Activated CD4-positive, alpha-beta T cell treated with anti-CD3 and anti-CD28 coated beads, Interleukin-2, amount 10 ng/mL, durations not matched to agents 7 days and 5 days (primary cell): ENCODE measurements at regions not wholly inside any gene's neighbourhood (a gene's known extent, or its start where the extent isn't known, plus 50 kb on each side); places are given as distances from the start of the nearest gene placed in this dataset.

Experiments
- CTCF ChIA-PET: fragments of 350-600 bp; sonication (Branson Sonifier 250); formaldehyde crosslinking; loops from one replicate; lab custom pipeline; 2021; ENCODE audit warnings: antibody characterized with exemption; lab: Charles Lee
- POLR2A ChIA-PET: fragments of 350-600 bp; sonication (Branson Sonifier 250); formaldehyde crosslinking; loops from one replicate; lab custom pipeline; 2021; ENCODE audit warnings: antibody characterized with exemption; lab: Charles Lee
- DNase-seq: peaks from one replicate; pipeline ENCODE4 v3.0.0-alpha.2; 2020
- H3K27ac Mint-ChIP-seq: one replicate; pipeline ENCODE4 v1.8.0; 2021; ENCODE audit warnings: mild to moderate bottlenecking, moderate library complexity, mixed read lengths
- H3K27me3 Mint-ChIP-seq: one replicate; pipeline ENCODE4 v1.8.0; 2021; ENCODE audit warnings: mixed read lengths
- H3K36me3 Mint-ChIP-seq: one replicate; pipeline ENCODE4 v1.8.0; 2021; ENCODE audit warnings: low read depth, mixed read lengths
- H3K4me1 Mint-ChIP-seq: one replicate; pipeline ENCODE4 v1.8.0; 2021; ENCODE audit warnings: mixed read lengths
- H3K4me3 Mint-ChIP-seq: one replicate; pipeline ENCODE4 v1.8.0; 2021; ENCODE audit warnings: mild to moderate bottlenecking, moderate library complexity, mixed read lengths
- H3K9me3 Mint-ChIP-seq: one replicate; pipeline ENCODE4 v1.8.0; 2021; ENCODE audit warnings: mixed read lengths

DNA sequence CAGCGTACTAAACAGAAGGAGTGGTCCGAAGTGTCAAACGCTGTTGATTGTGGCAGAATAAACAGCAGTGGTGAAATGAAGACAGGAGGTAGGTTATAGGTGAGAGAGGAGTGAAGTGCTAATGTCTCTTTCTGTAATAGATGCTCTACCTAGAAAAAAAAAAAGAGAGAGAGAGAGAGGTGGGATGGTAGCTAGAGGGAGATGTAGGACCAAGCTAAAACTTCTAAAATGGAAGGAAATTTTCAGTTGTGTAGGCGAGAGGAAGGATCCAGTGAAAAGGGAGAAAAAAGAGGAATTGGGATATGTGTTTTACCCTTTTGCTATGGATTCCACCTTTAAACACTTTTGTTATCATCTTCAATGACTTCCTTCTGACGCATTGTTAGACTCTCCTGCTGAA, 126.5 kb upstream of the BMP2 start:
- H3K36me3 Mint-ChIP-seq, result no peaks in the 10 kb centered on the region
- peaks cover 2% of the 10 kb centered on the region for H3K9me3 Mint-ChIP-seq
- H3K27ac Mint-ChIP-seq, result no peak overlapping the region
- no peaks in the 10 kb centered on the region for H3K4me1 Mint-ChIP-seq
- CTCF ChIA-PET, result no interaction called here
- H3K27me3 Mint-ChIP-seq, result no peaks in the 10 kb centered on the region
- H3K4me3 Mint-ChIP-seq, result no peak overlapping the region
- POLR2A ChIA-PET, result no interaction called here
- DNase-seq, result no peak

DNA sequence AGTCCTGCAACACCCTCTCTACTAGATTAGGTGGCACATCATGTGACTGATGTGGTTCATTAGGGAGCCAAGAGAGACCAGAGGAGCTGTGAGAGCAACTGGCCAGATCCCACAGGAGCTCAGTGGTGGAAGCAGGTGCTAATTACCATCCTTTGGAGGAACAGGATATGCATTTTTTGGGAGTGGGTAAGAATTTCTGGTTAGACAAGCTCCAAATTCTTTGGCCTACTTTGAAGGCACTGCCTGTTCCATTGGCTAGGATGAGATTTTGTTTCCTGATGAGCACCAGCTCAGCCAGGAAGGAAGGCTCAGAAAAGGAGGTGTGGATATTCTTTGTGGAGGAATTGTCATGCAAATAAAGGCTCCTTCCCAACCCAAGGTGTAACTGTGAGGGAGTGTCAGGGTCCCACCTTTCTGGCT, 130.3 kb upstream of the BMP2 start:
- no peaks in the 10 kb centered on the region for H3K36me3 Mint-ChIP-seq

DNA sequence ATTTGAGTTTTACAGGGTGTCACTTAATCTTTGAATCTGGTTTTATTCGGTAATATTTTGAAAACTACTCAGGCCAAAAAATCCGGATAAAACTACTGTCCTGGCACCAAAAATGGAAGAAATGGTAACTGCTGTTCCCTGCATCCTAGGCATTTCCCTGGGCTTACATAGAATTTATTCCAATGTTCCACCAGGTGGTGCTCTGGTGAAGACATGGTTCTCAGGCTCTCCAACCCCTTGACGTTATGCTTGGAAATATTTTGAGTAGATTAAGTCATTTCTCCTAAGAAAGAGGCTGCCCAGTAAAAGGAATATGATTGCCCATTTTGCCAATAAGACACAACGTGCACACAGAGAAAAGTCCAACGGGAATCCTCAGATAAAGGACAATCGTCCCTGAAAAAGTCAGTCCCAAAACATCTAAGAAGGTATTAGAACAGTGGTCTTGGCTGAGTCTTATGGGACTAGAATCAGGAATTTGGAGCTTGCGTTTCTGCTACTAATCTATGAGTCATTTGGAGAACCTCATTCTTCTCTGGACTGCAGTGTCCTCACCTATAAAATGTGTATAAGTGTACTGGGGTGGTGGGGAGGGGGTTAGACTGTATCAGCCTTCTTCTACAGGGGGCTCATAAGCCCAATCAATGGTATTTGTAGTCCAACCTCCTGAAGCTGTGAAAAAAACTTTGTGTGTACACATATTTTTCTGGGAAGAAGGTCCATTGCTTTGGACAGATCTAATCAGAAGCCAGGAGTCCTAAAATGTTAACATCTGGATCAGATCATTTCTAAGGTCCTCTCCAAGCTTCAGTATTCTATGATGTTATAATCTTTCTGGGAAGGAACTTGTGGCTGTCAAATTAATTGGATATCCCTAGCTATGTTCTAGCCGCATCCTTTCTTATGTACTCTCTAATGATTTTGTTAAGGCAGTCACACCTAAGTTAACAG, 131.0 kb upstream of the BMP2 start:
- no peaks in the 10 kb centered on the region for H3K27me3 Mint-ChIP-seq
- CTCF ChIA-PET, result no interaction called here

More for the DNA sequence above, 130.3 kb upstream of the BMP2 start:
- CTCF ChIA-PET, result no interaction called here
- H3K4me1 Mint-ChIP-seq, result no peaks in the 10 kb centered on the region
- no peak overlapping the region for H3K27ac Mint-ChIP-seq
- H3K27me3 Mint-ChIP-seq, result no peaks in the 10 kb centered on the region
- H3K9me3 Mint-ChIP-seq, result peaks cover 2% of the 10 kb centered on the region
- H3K4me3 Mint-ChIP-seq, result no peak overlapping the region
- POLR2A ChIA-PET, result no interaction called here
- DNase-seq, result no peak

DNA sequence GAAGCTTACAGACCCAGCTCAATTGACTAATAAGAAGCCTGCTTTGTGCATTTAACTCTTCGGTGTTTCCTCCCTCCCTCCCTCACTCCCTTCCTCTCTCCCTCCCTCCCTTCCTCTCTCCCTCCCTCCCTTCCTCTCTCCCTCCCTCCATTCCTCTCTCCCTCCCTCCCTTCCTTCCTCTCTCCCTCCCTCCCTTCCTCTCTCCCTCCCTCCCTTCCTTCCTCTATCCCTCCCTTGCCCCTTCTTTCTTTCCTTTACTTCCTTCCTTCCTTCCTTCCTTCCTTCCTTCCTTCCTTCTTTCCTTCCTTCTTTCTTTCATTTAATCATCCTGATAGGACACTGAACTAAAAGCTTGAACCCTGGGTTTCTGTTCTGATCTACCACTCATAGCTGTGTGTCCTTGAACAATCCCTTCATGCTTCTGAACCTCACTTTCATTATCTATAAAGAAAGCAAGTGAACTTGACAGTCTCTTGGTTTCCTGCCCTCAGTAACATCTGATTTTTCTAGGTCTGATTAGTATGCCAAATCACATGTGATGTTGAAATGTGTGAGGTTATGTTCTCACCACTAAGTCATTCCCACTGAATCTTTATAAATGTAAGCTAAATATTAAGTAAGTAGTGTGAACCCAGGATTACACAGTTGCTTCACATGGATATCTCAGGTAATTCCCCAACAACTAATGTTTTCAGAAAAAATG, 132.3 kb upstream of the BMP2 start:
- no peaks in the 10 kb centered on the region for H3K4me1 Mint-ChIP-seq
- CTCF ChIA-PET, result no interaction called here
- no peak overlapping the region for H3K4me3 Mint-ChIP-seq

More for the DNA sequence above, 131.0 kb upstream of the BMP2 start:
- H3K36me3 Mint-ChIP-seq, result no peaks in the 10 kb centered on the region
- no peaks in the 10 kb centered on the region for H3K4me1 Mint-ChIP-seq
- H3K4me3 Mint-ChIP-seq, result no peak overlapping the region
- H3K27ac Mint-ChIP-seq, result no peak overlapping the region
- no peak for DNase-seq
- peaks cover 2% of the 10 kb centered on the region for H3K9me3 Mint-ChIP-seq
- POLR2A ChIA-PET, result no interaction called here

DNA sequence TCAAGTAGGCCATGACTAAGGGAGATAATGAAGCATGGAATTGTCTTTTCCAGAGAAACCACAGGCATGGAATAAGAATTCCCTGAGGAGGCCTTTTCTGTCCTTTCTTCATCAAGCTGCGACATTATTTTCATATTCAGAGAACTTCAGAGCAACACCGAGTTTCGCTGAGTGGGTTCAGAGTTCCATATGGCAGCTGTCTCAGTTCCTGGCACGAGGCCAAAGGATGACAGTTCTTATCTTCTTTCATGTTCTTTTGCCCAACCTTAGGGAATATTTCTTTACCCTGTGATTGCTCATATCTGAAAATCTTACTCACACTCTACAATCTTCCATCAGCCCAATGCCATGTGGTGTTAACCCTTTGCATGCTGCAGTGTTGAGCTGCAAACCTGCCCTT, 135.3 kb upstream of the BMP2 start:
- DNase-seq, result no peak
- H3K36me3 Mint-ChIP-seq, result no peaks in the 10 kb centered on the region
- no peaks in the 10 kb centered on the region for H3K9me3 Mint-ChIP-seq
- POLR2A ChIA-PET, result no interaction called here
- H3K27me3 Mint-ChIP-seq, result no peaks in the 10 kb centered on the region
- CTCF ChIA-PET, result no interaction called here
- no peak overlapping the region for H3K27ac Mint-ChIP-seq
- H3K4me1 Mint-ChIP-seq, result no peaks in the 10 kb centered on the region
- no peak overlapping the region for H3K4me3 Mint-ChIP-seq

More for the DNA sequence above, 132.3 kb upstream of the BMP2 start:
- no peaks in the 10 kb centered on the region for H3K27me3 Mint-ChIP-seq
- no peak for DNase-seq
- POLR2A ChIA-PET, result no interaction called here
- no peak overlapping the region for H3K27ac Mint-ChIP-seq
- no peaks in the 10 kb centered on the region for H3K36me3 Mint-ChIP-seq
- H3K9me3 Mint-ChIP-seq, result peaks cover 2% of the 10 kb centered on the region

DNA sequence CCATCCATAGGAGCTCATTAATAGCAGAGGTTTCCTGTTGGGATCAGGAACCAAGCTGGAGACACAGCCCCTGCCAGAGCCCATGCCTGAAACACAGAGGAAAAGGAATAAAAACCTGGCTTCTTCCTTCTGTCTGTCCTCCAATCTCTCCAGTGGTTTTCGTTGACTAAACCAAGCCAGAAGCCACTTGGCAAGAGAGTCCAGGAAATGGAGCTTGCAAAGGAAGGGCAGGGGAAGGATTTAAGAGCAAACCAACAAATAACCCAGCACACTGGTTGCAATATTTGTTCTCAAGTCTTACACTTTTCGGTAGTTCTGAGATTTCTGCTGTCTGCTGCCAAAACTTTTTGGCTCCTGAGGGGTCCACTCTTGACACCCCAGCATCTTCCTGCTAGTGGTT, 137.0 kb upstream of the BMP2 start:
- DNase-seq, result no peak
- CTCF ChIA-PET, result no interaction called here
- Mint-ChIP-seq H3K9me3 (no peaks in the 10 kb centered on the region), H3K27me3 (no peaks in the 10 kb centered on the region), H3K4me1 (no peaks in the 10 kb centered on the region), H3K36me3 (no peaks in the 10 kb centered on the region), H3K4me3 (no peak overlapping the region), H3K27ac (no peak overlapping the region)
- POLR2A ChIA-PET, result no interaction called here

DNA sequence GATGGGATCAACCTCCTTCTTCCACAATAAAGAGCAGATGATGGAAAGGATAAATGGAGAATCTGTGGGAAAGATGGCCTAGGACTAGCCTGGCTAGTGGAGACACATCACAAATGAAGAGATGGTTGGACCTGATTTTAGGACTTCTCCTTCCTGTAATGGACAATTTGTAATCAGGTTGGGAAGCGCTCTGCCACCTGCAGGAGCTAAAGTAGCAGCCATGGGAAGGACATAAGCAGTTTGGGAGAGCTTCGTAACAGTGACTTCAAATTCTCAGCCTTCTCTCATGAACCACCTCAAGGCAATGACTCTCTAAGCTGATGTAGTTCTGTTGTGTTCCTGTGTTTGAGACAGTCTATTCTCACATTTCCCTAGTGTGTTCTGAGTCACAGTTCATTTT, 137.9 kb upstream of the BMP2 start:
- Mint-ChIP-seq H3K9me3 (no peaks in the 10 kb centered on the region), H3K4me1 (no peaks in the 10 kb centered on the region), H3K4me3 (no peak overlapping the region), H3K36me3 (no peaks in the 10 kb centered on the region), H3K27me3 (no peaks in the 10 kb centered on the region), H3K27ac (no peak overlapping the region)
- no peak for DNase-seq
- CTCF ChIA-PET, result no interaction called here
- POLR2A ChIA-PET, result no interaction called here

DNA sequence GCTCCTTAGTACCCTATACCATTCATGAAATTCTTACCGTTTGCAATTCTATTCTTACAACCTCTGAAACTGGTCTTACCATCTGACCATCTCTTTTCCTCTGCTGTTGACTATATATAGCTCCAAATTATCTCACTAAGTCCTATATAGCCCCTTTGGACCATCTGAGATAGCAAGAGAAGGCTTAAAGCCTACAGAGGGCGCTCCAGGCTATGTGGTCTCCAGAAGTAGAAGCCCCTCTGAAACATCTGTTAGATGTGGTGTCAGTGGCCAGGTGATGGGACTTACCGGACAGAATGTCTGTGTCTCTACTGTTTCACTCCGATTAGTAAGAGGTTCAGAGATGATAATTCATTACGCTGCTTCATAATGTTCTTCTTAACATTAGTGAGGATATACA, 140.7 kb upstream of the BMP2 start:
- no peaks in the 10 kb centered on the region for H3K4me1 Mint-ChIP-seq
- H3K27ac Mint-ChIP-seq, result no peak overlapping the region
- H3K4me3 Mint-ChIP-seq, result no peak overlapping the region
- ChIA-PET CTCF (no interaction called here), POLR2A (no interaction called here)
- no peaks in the 10 kb centered on the region for H3K36me3 Mint-ChIP-seq
- no peaks in the 10 kb centered on the region for H3K27me3 Mint-ChIP-seq
- DNase-seq, result no peak
- H3K9me3 Mint-ChIP-seq, result no peaks in the 10 kb centered on the region

DNA sequence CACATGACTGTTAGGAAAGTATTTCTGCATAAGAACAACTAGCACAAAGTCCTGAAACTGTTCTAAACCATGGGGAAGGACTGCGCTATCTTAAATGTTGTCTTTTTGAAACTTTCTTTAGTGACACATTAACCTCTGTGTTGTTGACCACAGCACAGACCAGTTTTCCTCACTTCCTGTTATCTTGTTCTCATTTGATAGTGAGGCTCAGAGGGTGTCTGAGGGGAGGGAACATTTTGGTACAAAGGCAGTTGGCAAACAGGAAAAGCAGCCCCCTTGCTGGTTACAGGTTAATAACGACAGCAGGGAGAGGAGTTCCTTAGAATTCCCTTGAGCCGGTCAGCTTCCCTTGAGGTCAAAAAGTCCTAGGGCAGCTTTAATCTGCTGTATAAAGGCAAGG, 143.5 kb upstream of the BMP2 start:
- Mint-ChIP-seq H3K9me3 (no peaks in the 10 kb centered on the region), H3K27ac (no peak overlapping the region), H3K4me3 (no peak overlapping the region), H3K36me3 (no peaks in the 10 kb centered on the region), H3K4me1 (no peaks in the 10 kb centered on the region), H3K27me3 (no peaks in the 10 kb centered on the region)
- ChIA-PET POLR2A (no interaction called here), CTCF (no interaction called here)
- no peak for DNase-seq

DNA sequence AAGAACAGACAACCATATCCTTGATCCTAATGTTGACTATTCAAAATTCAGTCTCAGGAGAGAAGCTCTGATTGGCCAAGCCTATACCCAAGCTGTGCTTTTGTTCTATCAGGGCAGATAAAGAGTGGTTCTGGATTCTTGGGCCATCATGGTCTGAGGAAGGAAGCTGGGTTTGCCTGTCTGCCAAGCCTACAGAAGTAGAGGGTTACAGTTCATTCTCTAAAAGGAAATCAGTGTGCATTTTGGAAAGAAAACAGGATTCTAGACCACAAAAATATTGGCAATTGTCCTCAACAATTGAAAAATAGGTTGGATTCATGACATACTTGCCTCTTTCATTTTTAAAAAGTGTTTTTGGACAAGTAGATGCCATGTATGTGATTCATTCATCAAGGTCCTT, 145.4 kb upstream of the BMP2 start:
- H3K27ac Mint-ChIP-seq, result no peak overlapping the region
- DNase-seq, result no peak
- H3K9me3 Mint-ChIP-seq, result no peaks in the 10 kb centered on the region
- ChIA-PET CTCF (no interaction called here), POLR2A (no interaction called here)
- H3K4me1 Mint-ChIP-seq, result no peaks in the 10 kb centered on the region
- no peaks in the 10 kb centered on the region for H3K27me3 Mint-ChIP-seq
- no peak overlapping the region for H3K4me3 Mint-ChIP-seq
- no peaks in the 10 kb centered on the region for H3K36me3 Mint-ChIP-seq

DNA sequence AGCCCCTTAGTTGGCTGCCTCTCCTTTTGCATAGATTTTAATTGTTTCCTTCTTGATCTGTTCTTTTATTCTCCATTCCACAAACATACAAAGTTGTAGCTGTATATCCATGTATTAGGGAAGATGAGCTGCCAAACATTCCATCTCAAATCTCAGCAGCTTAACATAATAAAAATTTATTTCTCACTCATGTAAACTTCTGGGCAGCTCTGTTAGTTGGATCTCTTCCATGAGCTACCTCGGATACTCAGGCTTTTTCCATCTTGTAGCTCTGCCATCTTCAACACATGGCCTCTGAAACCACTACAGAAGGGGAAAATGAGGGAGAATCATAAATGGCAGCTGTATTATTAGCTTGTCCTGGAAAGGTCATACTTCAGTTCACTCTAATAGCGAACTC, 149.4 kb upstream of the BMP2 start:
- CTCF ChIA-PET, result no interaction called here
- Mint-ChIP-seq H3K9me3 (no peaks in the 10 kb centered on the region), H3K36me3 (no peaks in the 10 kb centered on the region), H3K4me1 (no peaks in the 10 kb centered on the region), H3K27me3 (no peaks in the 10 kb centered on the region), H3K27ac (no peak overlapping the region), H3K4me3 (no peak overlapping the region)
- DNase-seq, result no peak
- POLR2A ChIA-PET, result no interaction called here

DNA sequence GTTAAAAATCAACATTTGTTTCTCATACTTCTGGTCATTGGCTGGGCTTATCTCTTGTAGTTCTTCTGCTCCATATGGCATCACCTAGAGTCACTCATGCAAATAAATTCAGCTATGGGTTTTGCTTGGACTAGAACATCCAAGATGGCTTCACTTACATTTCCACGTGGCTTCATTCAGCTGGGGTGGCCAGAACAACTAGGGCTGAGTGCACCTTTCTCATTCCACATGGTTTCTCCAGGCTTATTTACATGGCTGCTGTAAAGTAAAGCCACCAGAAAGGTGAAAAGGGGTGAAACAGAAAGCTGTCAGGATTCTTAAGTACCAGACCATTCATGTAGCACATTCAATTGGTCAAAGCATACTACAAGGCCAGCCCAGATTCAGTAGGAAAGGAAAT, 151.1 kb upstream of the BMP2 start:
- POLR2A ChIA-PET, result interaction anchor here (0.7 kb wide), 1 partner anchor 307 kb away, joined by 3 read pairs; no protein-coding TSS in a partner anchor
- Mint-ChIP-seq H3K27ac (no peak overlapping the region), H3K9me3 (peaks cover 5% of the 10 kb centered on the region), H3K4me1 (no peaks in the 10 kb centered on the region), H3K27me3 (no peaks in the 10 kb centered on the region), H3K36me3 (no peaks in the 10 kb centered on the region), H3K4me3 (no peak overlapping the region)
- no peak for DNase-seq
- CTCF ChIA-PET, result no interaction called here

DNA sequence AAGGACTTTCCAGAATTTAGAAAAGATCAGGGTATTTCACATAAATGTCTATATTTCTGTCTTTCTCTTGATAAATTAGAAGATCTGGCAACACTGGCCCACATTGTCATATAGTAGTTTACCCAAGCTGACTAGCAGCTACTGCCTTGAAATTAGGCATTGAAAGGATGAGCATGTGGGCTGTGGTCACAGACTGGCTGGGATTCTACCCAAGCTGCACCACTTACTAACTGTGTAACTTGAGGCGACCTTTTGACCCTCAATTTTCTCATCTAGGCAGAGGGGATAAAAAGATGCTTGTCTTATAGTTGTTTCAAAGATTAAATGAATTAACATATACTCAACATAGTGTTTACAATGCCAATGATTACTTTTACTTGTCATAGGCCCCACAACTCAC, 152.7 kb upstream of the BMP2 start:
- H3K27me3 Mint-ChIP-seq, result no peaks in the 10 kb centered on the region
- H3K36me3 Mint-ChIP-seq, result no peaks in the 10 kb centered on the region
- ChIA-PET CTCF (interaction anchor here (0.6 kb wide), 1 partner anchor 321 kb away, joined by 3 read pairs; no protein-coding TSS in a partner anchor), POLR2A (no interaction called here)
- no peak overlapping the region for H3K27ac Mint-ChIP-seq
- no peak for DNase-seq
- no peak overlapping the region for H3K4me3 Mint-ChIP-seq
- no peaks in the 10 kb centered on the region for H3K4me1 Mint-ChIP-seq
- peaks cover 5% of the 10 kb centered on the region for H3K9me3 Mint-ChIP-seq
